HK-2 (cell line): ENCODE measurements at regions not wholly inside any gene's neighbourhood (a gene's known extent, or its start where the extent isn't known, plus 50 kb on each side); places are given as distances from the start of the nearest gene placed in this dataset.
"Not testable (repeated sequence)": the region's sequence is repeated elsewhere in the genome, so short reads cannot be mapped to it uniquely, and the experiment has no call there.

Experiments
- DNase-seq: peaks from one replicate; pipeline ENCODE4 v3.0.0-alpha.2; 2018; ENCODE audit not compliant: unreplicated experiment

GRCh38 chr9:84054341-84055010 lies 73.9 kb downstream of the RMI1 start:
- no peak for DNase-seq

DNA sequence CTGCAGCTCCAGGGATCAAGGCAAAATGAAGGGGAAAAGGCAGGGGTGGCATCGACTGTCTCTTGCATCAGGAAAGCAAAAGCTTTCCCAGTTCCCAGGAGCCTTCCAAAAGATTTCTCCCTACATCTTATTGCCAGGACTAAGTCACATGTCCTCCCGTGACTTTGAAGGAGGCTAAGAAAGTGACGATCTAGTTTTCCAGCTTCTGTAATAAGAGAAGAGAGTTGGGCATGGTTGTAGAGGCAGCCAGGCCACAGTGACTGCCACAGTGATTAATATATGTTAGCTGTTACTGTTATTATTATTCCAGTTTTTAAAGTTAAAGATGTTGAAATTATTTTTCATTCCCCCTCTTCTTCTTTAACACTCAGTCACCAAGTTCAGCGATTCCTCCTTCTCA lies 77.1 kb downstream of the RMI1 start:
- DNase-seq, result no peak

- no peak for DNase-seq
Measured at GRCh38 chr9:84059936-84060335, 79.3 kb downstream of the RMI1 start.

- no peak for DNase-seq
Measured at GRCh38 chr9:84061613-84062193, 81.1 kb downstream of the RMI1 start.

DNA sequence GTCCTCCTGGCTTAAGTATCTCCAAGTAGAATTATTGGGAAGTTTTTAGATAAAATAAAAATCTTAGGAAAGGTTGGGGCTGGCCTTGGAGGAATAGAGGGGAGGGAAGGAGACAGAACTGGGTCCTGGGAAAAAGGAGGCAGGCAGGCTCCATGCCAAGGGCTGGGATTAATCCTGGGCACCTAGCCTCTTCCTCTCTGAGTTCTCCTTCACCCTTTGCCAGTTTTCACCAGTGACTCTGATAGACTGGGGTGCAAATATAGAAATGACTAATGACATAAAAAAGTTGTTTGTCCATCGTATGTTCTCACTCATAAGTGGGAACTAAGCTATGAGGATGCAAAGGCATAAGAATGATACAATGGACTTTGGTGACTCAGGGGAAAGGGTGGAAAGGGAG lies 81.9 kb downstream of the RMI1 start:
- DNase-seq, result no peak

DNA sequence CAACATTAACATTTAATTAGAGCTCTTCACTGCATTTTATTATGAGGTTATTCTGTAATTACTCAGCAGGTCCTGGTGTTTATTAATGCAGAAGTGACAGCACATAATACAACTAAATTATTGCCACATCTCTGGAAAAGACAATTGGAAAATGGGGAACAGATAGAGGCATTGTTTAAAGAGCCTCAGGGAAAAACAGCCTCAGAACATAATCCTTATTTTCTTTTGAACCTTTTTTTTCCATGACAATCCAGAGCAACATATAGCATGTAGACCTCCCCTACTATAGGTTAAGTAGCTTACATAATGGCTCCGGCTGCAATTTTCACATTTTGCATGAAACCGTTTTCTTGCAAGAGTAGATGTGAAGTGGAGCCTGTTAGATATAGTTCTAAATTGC lies 87.2 kb downstream of the RMI1 start:
- no peak for DNase-seq

DNA sequence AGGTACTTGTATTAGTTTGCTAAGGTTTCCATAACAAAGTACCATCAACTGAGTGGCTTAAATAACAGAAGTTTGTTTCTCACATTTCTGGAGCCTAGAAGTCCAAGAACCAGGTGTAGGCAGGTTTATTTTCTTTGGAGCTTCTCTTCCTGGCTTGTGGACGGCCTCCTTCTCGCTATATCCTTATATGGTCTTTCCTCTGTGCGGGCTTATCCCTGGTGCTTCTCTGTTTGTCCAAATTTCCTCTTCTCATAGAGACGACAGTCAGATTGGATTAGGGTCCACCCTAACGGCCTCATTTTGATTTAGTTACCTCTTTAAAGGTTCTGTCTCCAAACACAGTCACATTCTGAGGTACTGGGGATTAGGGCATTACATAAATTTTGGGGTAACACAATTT lies 88.3 kb downstream of the RMI1 start:
- no peak for DNase-seq

DNA sequence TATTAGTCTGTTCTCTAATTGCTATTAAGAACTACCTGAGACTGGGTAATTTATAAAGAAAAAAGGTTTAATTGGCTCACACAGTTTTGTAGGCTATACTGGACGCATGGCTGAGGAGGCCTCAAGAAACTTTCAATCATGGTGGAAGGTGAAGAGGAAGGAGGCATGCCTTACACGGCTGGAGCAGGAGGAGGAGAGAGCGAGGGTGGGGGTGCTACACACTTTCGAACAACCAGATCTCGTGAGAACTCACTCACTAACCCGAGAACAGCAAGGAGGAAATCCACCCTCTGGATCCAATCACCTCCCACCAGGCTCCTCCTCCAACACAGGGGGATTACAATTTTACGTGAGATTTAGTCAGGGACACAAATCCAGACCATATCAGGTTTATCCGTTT lies 90.0 kb downstream of the RMI1 start:
- DNase-seq, result no peak

DNA sequence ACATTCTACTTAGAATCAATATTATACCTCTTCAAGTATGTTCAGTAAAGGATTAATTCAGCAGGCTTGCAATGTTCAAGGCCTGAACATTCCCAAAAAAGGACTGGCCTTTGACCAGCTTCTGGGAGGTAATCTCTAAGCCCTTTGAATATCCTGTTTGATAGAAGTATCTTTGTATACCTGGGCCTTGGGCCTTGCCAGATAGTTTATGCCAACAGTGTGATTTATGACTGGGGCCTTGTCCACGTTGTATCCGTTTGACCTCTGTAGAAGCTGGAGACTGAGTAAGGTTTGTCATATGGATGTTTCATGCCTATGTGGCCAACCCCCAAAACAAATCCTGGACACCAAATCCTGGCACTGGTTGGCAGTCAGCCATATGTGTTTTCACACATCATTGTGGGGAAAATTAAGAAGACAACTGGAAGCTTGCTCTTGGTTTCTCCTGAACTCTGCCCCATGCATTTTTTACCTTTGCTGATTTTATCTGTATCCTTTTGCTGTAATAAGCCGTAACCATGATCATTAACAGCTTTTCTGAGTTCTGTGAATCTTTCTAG lies 92.1 kb downstream of the RMI1 start:
- DNase-seq, result no peak

DNA sequence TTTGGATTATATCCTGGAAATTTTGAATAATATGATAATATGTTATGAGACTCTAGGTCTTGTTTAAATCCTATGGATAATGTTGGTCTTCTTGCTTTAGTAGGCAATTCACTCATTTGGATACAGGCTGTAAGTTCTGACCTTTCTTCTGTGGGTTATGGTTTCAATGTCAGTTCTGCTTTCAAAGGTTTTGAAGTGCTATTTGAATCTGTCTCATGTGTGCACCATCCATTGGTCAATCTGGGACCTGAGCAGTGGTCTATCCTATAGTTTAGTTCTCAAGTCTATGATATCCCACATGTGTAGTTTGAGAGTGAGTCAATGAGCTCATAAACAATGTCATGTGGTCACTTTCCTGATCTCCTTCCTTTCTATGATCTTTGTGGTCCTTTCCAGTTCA lies 94.4 kb downstream of the RMI1 start:
- no peak for DNase-seq

DNA sequence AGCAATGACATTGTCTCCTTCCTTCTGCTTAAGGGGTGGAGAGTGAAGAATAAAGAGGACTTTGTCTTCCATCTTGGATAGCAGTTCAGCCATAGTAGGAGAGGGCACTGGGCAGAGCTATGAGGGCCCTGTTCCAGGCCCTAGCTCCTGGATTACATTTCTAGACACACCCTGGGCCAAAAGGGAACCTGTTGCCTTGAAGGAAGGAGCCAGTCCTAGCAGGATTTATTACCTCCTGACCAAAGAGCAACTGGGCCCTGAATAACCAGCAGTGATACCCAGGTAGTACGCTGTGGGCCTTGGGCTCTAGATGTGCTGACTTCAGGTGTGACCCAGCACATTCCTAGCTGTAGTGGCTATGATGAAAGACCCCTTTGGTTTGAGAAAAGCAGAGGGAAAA lies 95.8 kb downstream of the RMI1 start:
- DNase-seq, result no peak

GRCh38 chr9:84077816-84078215 lies 97.2 kb downstream of the RMI1 start:
- not testable (repeated sequence) for DNase-seq

GRCh38 chr9:84079994-84080393 lies 99.4 kb downstream of the RMI1 start:
- no peak for DNase-seq

DNA sequence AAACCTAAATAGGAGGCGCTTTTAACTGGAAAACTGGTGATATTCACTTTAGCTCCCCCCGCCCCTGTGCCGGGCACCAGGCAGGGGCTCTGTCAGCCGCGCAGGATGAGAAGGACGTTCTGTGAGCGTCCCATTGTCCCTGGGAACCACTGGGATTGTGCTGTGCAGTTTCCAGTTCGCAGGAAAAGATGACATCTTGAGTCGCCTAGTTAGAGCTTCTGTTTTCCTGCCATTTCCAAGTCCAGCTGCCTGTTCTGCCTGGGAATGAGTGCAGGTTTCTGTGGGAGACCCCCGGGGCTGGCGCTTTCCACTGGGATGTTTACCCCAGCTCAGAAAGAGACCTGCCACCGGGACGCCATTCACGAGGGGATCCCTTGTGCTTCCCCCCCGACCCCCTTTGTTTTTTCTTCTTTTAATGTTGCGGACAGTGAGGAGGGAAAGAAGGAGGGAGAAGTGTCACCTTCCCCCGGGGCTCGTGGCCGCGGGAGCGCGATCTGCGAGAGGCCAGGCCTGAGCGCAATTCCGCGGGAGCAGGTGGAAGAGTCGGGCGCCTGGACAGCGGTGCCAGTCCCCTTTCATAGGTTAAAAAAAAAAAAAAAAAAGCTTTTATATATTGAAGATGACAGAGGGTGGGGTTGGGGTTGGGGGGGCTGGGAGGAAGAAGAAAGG lies 121.5 kb downstream of the RMI1 start:
- no peak for DNase-seq

- DNase-seq, result no peak
Measured at GRCh38 chr9:84103651-84104377, 123.2 kb downstream of the RMI1 start.

DNA sequence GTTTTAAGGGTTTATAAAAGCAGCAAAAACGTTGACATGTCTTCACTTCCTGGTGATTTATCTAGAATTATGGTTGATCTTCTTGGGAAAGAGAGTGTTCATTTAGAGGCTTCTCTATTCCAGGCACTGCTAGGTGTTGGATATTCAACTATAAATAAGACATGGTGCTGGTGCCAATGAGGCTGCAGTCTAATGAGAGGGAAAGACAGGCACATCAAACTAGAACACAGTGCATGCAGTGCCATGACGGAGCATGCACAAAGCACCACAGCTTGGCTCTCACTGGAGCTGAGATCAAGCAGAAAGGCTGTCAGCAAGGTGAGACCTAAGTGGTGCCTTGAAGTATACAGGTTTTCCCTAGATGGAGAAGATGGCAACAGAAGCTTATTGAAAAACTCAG lies 126.5 kb downstream of the RMI1 start:
- DNase-seq, result no peak

- DNase-seq, result no peak
Measured at GRCh38 chr9:84107995-84108394, 127.4 kb downstream of the RMI1 start.

DNA sequence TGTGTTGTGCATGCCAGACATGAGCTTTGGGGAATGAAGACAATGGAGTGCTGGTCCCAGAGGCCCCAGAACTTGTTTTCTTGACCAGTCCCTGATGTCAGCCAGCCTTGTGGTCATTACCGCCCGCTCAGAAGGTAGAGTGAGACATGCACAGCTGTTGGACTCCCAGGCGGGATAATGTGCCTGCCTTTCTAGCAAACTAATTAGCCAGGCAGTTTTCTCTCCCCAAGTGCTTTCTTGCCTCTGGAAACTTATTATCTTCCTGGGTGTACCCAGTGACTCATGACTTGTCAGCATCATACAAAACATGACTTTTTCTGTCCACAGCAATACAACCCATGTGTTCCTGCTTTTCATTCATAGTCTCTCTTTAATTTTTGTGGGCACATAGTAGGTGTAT lies 131.1 kb downstream of the RMI1 start:
- DNase-seq, result no peak

DNA sequence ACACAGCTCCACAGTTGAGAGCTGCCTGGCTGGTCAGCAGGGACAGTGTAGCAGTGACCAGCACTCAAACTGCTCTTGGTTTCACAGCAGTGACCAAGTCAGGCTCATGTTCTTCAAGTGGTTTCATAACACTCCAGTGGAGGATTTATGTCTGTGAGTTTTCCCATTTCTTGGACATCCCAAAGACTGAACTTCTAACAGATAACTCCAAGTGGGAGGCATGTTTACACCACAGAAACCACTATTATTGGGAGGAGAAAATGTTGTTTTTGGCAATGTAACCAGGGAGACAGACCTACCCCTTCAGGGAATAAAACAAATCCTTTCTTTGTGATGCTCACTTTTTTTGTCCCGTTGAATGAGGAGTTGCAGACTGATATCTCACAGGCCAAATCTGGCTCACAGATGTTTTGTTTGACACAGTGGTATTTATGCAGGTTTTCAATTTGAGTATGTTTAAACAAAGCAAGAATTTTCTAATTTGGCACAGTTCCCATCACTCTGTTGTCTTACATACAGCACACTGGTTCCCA lies 141.5 kb downstream of the RMI1 start:
- no peak for DNase-seq

DNA sequence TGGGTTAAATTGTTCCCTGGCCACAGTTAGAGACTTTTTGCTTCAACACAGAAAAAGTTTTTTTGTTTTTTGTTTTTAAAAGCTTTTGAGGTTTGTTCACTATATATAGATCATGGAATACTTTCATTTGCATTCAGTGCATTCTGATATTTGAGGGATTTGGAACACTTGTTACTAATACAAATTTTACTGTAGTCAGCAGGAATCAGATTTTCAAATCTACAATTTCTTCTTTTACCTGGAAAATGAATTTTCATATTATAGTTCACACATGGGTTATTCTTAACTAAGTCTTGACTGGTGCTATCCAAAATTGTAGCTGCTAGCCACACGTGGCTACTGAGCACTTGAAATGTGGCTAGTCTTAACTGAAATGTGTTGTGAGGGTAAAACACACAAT lies 142.0 kb downstream of the RMI1 start:
- no peak for DNase-seq

- no peak for DNase-seq
Measured at GRCh38 chr9:84123648-84124406, 143.2 kb downstream of the RMI1 start.
